Endodermal cell (in vitro differentiated cells): ENCODE measurements at regions not wholly inside any gene's neighbourhood (a gene's known extent, or its start where the extent isn't known, plus 50 kb on each side); places are given as distances from the start of the nearest gene placed in this dataset.

Source experiments
- DNase-seq: peaks from one replicate; pipeline ENCODE4 v3.0.0-alpha.2; 2017
- H3K27ac ChIP-seq: 2 replicates; pipeline ENCODE4 v1.5.1; 2013; ENCODE audit warnings: mild to moderate bottlenecking, low read depth, low read length, moderate library complexity
- H3K27me3 ChIP-seq: 2 replicates; pipeline ENCODE4 v1.6.1; 2013; ENCODE audit warnings: mild to moderate bottlenecking, low read length, moderate library complexity; ENCODE audit not compliant: insufficient read depth, control insufficient read depth, poor library complexity, severe bottlenecking
- H3K36me3 ChIP-seq: 2 replicates; pipeline ENCODE4 v1.7.0; 2013; ENCODE audit warnings: mild to moderate bottlenecking, low read length, moderate library complexity; ENCODE audit not compliant: control insufficient read depth, insufficient read depth
- H3K4me1 ChIP-seq: one replicate; pipeline ENCODE4 v1.7.0; 2013; ENCODE audit warnings: low read length; ENCODE audit not compliant: control insufficient read depth, insufficient read depth
- H3K4me3 ChIP-seq: 2 replicates; pipeline ENCODE4 v1.5.1; 2013; ENCODE audit warnings: mild to moderate bottlenecking, low read length, moderate library complexity
- H3K9ac ChIP-seq: 2 replicates; pipeline ENCODE4 v1.6.1; 2013; ENCODE audit warnings: mild to moderate bottlenecking, low read length, moderate library complexity; ENCODE audit not compliant: poor library complexity, severe bottlenecking; ENCODE audit errors: extremely low read depth
- H3K9me3 ChIP-seq: 2 replicates; pipeline ENCODE4 v1.6.1; 2013; ENCODE audit warnings: mild to moderate bottlenecking, low read length, moderate library complexity; ENCODE audit not compliant: control insufficient read depth
- H3K27ac Mint-ChIP-seq: 2 replicates; pipeline ENCODE4 v1.8.0; 2020; ENCODE audit warnings: mixed read lengths
- H3K27me3 Mint-ChIP-seq: 2 replicates; pipeline ENCODE4 v1.8.0; 2021; ENCODE audit warnings: mild to moderate bottlenecking, mixed read lengths; ENCODE audit not compliant: insufficient read depth
- H3K36me3 Mint-ChIP-seq: 2 replicates; pipeline ENCODE4 v1.8.0; 2020; ENCODE audit warnings: low read depth, mixed read lengths
- H3K4me1 Mint-ChIP-seq: 2 replicates; pipeline ENCODE4 v1.8.0; 2020; ENCODE audit warnings: mixed read lengths
- H3K4me3 Mint-ChIP-seq: 2 replicates; pipeline ENCODE4 v1.8.0; 2020; ENCODE audit warnings: mild to moderate bottlenecking, moderate library complexity, mixed read lengths
- H3K9me3 Mint-ChIP-seq: 2 replicates; pipeline ENCODE4 v1.8.0; 2020; ENCODE audit warnings: mild to moderate bottlenecking, mixed read lengths
- WGBS, 2 experiments: methylation state at CpG; one replicate each; pipeline versions ENCODE4 v1.1.5 to v1.1.7; 2013; ENCODE audit warnings: missing lambda C conversion rate in 2 of 2, mixed read lengths in 1 of 2; ENCODE audit not compliant: insufficient coverage in 1 of 2, insufficient read length in 1 of 2; 5-methylcytosine and 5-hydroxymethylcytosine counted together
- TF ChIP-seq, protein P1 (sequence below): fragments of 200-600 bp; sonication (generic); conservative IDR thresholded peaks from 2 replicates; pipeline ENCODE4 v1.5.0; 2021; ENCODE audit warnings: antibody characterized with exemption, mild to moderate bottlenecking

DNA sequence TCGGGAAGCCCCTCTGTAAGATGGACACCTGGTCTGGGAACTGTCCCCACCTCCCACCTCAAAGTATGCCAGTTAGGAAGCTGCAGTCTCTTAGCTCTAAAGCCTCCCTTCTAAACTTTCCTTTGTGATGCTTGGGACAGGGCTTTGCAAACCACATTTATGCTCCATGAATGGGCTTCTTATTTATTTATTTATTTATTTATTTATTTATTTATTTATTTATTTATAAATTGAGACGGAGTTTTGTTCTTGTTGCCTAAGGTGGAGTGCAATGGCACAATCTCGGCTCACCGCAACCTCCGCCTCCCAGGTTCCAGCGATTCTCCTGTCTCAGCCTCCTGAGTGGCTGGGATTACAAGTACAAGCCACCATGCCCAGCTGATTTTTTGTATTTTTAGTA is 1009.4 kb downstream of the TYW1 start:
- TF ChIP-seq, protein P1, sequence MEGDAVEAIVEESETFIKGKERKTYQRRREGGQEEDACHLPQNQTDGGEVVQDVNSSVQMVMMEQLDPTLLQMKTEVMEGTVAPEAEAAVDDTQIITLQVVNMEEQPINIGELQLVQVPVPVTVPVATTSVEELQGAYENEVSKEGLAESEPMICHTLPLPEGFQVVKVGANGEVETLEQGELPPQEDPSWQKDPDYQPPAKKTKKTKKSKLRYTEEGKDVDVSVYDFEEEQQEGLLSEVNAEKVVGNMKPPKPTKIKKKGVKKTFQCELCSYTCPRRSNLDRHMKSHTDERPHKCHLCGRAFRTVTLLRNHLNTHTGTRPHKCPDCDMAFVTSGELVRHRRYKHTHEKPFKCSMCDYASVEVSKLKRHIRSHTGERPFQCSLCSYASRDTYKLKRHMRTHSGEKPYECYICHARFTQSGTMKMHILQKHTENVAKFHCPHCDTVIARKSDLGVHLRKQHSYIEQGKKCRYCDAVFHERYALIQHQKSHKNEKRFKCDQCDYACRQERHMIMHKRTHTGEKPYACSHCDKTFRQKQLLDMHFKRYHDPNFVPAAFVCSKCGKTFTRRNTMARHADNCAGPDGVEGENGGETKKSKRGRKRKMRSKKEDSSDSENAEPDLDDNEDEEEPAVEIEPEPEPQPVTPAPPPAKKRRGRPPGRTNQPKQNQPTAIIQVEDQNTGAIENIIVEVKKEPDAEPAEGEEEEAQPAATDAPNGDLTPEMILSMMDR, result no peak
- peaks cover 6% of the 10 kb centered on the region for H3K27me3 Mint-ChIP-seq

DNA sequence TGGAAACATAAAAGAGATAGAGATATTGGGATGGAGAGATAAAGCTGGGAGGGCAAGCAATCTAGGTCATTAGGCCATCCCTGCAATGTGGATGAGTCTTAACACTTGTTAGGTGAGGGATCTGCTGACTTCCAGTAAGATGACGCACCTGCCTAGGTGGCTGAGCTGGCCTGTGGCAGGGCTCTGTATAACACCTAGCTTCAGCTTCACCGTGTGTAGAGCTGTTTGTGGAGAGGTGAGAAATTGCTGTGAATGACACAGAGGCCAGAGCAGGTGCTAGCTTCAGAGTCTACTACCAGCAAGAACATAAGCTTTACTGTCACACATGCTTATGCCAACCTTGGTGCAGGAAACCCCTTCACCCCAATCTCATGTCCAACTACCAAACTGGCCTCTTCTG is 1010.0 kb downstream of the TYW1 start:
- H3K9me3 ChIP-seq, result no peaks in the 10 kb centered on the region
- H3K9ac ChIP-seq, result no peak overlapping the region
- H3K27me3 ChIP-seq, result no peaks in the 10 kb centered on the region
- H3K27ac ChIP-seq, result no peak overlapping the region
- Mint-ChIP-seq H3K9me3 (no peaks in the 10 kb centered on the region), H3K4me1 (peaks cover 5% of the 10 kb centered on the region), H3K27me3 (peaks cover 8% of the 10 kb centered on the region), H3K36me3 (no peaks in the 10 kb centered on the region), H3K27ac (no peak overlapping the region), H3K4me3 (no peak overlapping the region)
- no peak overlapping the region for H3K4me3 ChIP-seq
- TF ChIP-seq, protein P1, result no peak
- H3K4me1 ChIP-seq, result no peaks in the 10 kb centered on the region
- WGBS, 2 experiments, result 81 to 83% methylated on average over 1 to 2 of the region's 2 CpGs
- no peaks in the 10 kb centered on the region for H3K36me3 ChIP-seq
- DNase-seq, result peak; percentile 53

More for the DNA sequence above, 1009.4 kb downstream of the TYW1 start:
- Histone ChIP-seq H3K27ac (no peak overlapping the region), H3K9ac (no peak overlapping the region), H3K4me3 (no peak overlapping the region), H3K4me1 (no peaks in the 10 kb centered on the region), H3K36me3 (no peaks in the 10 kb centered on the region), H3K27me3 (no peaks in the 10 kb centered on the region), H3K9me3 (no peaks in the 10 kb centered on the region)
- 98% methylated on average over 5 to 6 of the region's 6 CpGs for whole genome bisulfite sequencing, 2 experiments
- Mint-ChIP-seq H3K4me1 (peaks cover 5% of the 10 kb centered on the region), H3K9me3 (no peaks in the 10 kb centered on the region), H3K4me3 (no peak overlapping the region), H3K27ac (no peak overlapping the region), H3K36me3 (no peaks in the 10 kb centered on the region)
- DNase-seq, result no peak

DNA sequence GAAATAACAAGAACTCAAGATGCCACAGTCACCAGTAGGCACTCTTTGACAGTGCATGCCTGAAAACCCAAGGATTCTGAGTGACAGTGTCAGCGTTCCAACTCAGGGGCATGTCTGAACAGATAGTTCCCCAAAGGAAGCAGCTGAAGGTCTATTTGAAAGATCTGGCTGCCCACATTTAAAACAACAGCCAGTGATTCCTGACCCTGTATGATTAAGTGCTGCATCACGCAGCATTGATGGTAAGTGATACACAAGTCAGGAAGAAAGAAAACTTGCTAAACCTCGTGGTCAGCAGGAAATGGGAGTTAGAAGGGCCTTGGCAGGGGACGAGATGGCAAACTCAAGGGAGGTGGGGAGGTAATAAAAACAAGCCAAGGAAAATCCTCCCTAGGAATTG is 1013.1 kb downstream of the TYW1 start:
- no peak for DNase-seq
- TF ChIP-seq, protein P1, result no peak
- Histone ChIP-seq H3K9me3 (no peaks in the 10 kb centered on the region), H3K4me3 (no peak overlapping the region), H3K9ac (no peak overlapping the region), H3K4me1 (no peaks in the 10 kb centered on the region), H3K27me3 (no peaks in the 10 kb centered on the region), H3K27ac (no peak overlapping the region), H3K36me3 (no peaks in the 10 kb centered on the region)
- Mint-ChIP-seq H3K27me3 (peaks cover 18% of the 10 kb centered on the region), H3K4me1 (no peaks in the 10 kb centered on the region), H3K9me3 (peaks cover 3% of the 10 kb centered on the region), H3K36me3 (no peaks in the 10 kb centered on the region), H3K4me3 (no peak overlapping the region), H3K27ac (no peak overlapping the region)
- WGBS, 2 experiments, result 87 to 100% methylated on average over 3 to 4 of the region's 4 CpGs
